Left kidney (tissue), 1 donor: ENCODE measurements at regions not wholly inside any gene's neighbourhood (a gene's known extent, or its start where the extent isn't known, plus 50 kb on each side); places are given as distances from the start of the nearest gene placed in this dataset.
"Not testable (repeated sequence)": the region's sequence is repeated elsewhere in the genome, so short reads cannot be mapped to it uniquely, and the experiment has no call there.

Source experiments
- DNase-seq: peaks from one replicate; pipeline ENCODE4 v3.0.0-alpha.2; 2013

DNA sequence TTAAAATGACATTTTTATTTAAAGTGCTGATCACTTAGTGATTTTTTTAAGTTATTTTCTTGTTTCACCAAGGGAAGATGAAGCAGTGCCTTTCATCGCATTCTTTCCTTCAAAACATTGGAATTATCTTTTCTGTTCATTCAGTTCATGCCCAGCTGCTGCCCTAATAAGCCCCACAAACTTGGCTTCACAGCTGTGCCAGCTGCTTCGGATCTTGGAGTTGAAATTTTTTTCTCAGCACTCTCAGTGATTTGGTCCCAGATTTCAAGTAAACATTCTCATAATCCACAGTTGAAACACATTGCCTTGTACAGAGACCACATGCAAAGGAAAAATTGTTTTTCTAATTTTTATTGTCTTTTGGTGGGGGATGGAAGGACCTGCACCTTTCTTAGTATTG is 353.3 kb upstream of the LRP1B start:
- DNase-seq, result no peak

DNA sequence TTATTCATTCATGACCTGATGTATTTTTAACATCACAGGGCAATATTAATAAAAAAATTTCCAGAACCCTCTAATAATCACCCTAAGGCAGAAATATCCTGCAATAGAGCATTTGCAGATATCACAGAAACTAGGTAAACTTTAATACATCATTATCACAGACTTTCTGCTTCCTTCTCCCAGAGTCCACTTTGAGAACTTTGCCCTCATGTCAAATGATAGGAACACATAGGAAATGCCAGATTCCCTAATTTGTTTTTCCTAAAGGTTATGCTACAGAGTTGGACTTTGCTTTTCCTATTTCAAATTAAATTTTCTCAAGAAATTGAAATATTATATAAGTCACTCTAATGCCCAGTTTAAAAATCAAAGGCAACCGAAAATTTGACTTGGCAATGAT is 352.8 kb upstream of the LRP1B start:
- no peak for DNase-seq

DNA sequence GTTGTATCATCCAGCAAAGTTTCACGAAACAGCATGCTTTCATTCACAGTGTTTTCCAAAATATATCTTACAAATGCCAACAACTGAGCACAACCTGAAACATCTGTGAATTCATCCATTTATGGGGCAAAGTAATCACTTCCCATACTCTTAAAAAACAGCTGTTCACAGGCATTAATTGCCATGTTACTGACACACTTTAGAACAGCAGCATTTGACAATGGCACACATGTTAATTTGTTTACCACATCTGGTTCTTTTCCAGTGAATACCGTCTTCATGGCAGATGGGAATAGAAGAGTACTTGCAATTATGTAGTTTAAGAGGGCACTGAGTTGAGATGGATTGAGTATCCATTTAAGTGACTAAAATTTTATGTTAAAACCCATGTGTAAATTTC is 347.4 kb upstream of the LRP1B start:
- DNase-seq, result no peak

DNA sequence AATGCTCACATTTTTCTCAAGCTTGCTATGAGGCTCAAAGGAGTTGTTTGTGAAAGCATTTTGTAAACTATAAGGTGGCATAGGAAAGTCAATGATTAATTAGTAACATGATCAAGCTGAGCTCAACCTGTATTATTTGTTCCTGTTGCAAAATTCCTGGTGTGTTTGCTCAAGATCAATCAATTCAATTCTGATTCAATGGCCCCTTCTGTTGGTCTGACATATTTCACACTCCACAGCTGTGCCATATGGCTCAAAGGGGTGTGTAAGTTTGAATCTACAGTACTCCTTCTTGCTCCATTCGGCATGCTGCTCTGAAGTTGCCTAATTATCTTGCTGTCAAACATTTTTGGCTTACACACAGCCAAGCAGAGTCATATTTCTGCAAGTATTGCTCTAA is 341.6 kb upstream of the LRP1B start:
- no peak for DNase-seq

DNA sequence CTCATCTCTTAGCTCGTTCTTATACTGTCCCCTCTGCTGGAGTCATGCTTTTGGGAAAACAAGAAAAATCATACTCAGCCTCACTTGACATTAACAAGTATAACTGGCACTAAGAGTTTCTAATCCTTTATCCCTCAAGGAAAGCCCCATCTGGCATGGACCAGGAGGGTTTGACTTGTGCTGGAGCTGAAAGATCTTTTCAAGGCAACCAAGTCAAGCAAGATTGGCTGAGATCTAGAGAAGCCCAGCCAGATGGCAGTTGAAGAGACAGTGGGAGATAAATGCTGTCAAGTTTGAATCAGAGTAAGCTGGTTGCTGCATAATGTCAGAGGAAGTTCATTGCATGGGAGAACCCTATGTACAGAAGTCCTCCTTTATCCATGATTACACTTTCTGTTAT is 336.5 kb upstream of the LRP1B start:
- no peak for DNase-seq

DNA sequence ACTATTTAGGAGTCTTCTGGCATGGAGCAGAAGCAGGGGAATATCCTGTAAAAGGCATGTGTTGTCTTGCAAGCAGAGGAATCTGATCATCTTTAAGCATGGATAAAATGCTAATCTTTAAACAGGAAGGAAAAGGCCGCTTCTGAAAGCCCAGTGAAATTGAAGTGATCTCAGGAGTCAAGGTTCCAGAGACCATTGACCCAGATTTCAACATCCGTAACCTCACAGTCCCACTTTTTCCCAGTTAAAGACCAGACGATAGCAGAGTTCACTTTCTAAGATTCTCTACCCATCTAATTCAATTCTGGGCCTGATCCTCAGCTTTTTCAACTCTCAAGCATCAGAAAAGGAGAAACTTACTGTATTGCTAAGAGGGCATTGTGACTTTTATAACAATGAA is 332.2 kb upstream of the LRP1B start:
- no peak for DNase-seq

DNA sequence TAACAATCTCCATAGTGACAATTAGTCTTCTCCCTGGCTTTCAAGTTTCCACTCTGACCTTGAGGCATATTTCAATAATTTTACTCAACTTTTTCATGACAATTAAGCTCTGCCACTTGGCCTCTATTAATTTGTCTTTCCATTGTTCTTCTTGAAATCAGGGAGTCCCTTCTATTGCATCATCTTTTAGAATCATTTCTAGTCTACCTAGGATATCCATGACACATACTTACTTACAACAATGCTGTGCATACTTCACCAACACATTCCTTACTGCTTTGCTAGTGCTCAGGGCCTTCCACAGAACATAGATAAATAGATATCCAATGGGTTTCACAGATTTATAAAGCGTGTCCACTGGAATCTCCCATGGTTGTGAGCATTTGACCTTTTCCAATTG is 331.5 kb upstream of the LRP1B start:
- no peak for DNase-seq

DNA sequence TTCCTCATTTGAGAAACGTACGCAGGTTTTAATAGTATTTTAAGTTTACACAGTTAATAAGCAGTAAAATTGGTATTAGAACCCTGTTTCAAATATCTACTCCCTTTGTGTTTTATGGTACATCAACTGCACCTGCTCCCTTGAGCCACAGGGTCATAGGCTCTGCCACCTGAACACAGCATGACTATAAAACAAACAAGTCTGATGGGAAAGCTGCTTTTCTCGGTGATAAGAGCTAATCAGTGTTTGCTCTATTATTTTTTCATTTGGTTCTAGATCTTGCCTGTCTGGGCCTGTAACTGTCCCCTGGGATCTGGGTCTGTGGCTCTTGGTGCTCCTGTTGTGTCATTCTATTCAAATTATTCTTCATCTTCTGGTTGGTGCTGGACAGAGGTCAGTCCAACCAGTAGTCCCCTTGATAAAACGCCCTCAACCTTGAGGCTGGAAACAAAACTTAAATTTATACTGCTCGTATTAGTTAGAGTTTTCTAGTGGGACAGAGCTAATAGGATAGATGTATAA is 314.8 kb upstream of the LRP1B start:
- no peak for DNase-seq

DNA sequence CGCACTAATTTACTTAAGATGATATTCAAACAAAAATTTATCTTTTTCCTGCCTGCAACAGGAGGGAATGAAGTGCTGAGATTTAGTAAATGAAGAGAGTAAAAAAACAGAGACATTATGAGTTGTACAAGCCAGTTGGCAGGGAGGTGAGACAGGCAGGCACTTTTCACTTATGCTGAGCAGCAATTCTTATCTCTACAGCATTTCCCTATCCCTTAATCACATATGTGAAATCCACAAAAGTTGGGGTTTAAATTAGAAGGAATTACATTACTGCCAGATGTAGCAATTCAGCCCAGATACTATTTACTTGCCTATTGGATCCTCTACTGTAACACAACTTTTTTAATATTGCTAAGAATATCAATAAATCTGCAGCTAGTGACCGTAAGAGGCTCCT is 314.2 kb upstream of the LRP1B start:
- no peak for DNase-seq

DNA sequence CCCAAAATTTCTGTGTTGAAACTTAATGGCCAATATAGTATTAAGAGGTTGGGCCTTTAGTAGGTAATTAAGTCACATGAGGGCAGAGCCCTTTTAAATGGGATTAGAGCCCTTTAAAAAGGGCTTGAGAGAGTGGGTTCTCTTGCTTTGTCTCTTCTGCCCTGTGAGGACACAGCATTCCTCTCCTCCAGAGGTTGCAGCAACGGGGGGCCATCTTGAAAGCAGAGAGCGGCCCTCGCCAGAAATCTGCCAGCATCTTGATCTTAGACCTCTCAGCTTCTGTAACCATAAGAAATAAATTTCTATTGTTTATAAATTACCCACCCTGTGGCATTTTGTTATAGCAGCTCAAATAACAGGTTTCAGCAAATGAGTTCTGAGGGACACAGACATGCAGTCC is 305.0 kb upstream of the LRP1B start:
- no peak for DNase-seq

DNA sequence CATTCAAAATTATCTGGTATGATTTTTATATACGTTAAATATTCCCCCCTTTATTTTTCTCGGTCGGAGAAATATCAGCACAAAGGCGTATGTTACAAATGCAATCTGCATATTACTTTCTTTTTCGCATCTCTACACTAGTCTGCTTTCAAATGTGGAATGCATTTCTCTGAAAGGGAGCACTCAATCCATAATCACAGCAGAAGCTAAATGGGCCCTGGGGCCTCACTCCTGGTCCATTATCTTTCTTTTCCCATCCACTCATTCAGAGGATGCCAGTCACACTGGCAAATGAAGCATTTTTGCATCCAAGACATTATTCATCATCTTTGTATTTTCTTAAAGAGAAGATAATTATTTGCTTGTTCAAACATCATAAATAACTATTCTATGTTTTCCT is 295.2 kb upstream of the LRP1B start:
- no peak for DNase-seq

DNA sequence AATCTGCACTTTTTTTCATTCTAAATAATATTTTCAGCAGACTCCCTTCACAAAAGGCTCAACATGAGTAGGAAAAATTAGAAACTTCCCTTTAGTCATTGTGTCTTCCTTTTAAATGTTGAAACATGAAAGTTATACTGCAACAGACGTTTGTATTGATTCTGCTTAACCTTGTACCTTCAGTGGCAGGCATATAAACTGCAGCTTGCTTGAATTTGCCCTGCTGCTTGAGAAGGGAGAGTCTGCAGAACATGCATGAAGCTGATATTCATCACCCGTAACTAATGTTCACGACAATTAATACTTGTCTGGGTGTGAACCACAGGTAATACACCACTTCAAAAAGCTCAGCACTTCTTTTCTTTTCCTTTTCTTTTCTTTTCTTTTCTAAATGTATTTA is 294.7 kb upstream of the LRP1B start:
- DNase-seq, result no peak

DNA sequence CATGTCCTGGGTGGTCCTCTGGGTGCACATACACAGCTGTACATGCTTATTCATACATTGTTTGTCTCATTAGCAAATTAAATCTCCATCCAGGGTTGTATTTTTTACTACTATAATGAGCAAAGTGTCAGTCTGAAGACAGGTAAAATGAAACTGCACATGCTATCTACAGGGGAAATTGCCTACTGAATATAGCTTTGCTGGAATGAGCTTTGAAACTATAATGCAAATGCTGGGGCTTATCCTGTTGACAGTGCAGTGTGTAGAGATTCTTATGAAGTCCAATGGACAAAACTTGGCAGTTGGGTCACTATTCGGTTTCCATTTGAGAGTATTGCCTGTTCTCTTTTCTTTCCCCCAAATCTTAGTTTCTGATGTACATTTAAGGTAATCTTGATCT is 292.8 kb upstream of the LRP1B start:
- no peak for DNase-seq

DNA sequence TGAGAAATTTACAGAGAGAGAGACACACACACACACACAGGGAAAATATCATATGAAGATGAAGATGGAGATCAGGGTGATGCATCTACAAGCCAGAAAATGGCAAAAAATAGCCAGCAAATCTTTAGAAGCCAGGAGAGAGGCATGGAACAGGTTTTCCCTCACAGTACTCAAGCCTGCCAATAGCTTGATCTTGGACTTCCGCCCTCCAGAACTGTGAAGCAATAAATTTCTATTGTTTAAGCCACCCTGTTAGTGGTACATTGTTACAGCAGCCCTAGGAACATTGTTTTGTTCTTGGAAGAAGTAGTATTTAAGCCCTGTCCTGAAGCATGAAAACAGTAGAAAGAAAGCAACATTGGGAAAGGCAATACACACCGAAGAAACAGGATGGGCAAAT is 292.0 kb upstream of the LRP1B start:
- DNase-seq, result no peak

DNA sequence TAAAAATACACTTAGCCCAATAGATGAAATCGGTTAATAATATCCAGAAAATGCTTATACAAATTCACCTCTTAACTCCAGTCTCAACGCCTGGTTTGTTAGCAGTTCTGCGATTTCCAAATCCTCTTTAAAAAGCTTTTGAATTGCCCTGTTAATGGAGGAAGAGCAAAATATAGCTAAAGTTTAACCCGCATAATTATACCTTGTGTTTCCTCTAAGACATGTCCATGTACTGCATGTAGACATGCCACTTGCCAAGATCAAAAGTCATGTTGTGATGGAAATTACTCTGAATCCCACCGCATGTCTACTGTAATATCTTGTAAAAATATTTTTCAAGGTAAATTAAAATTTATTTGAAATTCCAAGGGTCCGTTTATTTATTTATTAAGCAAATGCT is 291.2 kb upstream of the LRP1B start:
- DNase-seq, result no peak

DNA sequence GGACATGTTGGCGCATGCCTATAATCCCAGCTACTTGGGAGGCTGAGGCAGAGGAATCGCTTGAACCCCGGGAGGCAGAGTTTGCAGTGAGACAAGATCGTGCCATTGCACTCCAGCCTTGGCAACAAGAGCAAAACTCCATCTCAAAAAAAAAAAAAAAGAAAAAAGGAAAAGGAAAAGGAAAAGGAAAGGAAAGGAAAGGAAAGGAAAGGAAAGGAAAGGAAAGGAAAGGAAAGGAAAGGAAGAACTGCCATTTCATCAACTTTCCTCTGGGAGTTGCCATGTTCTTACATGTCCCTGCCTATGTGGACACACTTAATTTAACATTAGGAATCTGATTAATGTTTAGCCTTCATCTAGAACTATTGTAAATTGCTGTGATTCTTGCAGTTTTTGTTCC is 287.9 kb upstream of the LRP1B start:
- not testable (repeated sequence) for DNase-seq

DNA sequence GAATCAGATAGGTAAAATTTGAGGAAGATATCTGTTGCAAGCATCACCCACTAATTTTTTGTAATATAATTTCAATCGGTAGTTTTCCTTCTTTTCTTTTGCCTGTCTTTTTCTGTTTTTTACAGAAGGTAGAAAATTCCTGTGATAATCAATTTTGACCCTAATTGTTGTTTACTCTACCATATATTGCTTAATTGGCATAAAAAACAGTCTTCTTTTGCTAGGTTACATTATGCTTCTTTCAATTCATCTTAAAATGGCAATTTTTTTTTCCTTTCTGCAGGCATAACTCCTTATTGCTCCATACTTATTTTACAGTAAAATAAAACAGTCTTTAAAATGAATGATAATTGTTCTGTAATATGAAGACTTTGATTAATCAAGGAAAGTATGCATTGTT is 286.2 kb upstream of the LRP1B start:
- no peak for DNase-seq

DNA sequence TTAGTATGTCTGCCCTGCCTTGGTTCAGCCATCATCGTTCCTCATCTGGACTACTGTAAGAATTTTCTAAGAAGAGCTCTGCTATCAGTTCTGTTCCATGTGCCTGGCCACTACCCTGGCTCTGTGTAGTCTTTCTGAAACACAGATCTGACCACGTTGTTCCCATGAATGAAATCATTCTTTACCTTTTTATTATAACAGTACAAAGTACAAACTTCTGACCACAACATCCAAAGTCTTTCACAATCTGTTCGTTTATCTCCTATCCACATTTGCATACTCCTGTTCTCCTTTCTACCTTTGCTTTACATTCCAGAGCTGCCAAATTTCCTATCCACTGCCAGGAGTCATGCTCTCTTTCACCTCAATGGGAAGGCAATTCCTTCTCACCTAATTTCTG is 284.6 kb upstream of the LRP1B start:
- no peak for DNase-seq

DNA sequence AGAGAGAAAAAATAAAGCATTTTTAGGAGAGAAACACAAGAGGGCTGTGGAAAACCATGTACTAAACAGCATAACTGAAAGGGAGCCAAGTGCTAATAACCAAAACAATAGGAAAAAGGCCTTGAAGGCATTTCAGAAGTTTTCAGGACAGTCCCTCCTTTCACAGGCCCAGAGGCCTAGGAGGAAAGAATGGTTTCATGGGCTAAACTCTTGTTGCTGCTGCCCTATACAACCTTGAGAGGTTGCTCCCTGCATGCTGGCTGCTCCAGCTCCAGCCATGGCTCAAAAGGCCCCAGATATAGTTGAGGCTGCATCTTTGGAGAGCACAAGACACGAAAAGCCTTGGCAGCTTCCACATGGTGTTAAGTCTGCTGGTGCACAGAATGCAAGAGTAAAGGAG is 267.4 kb upstream of the LRP1B start:
- DNase-seq, result no peak

DNA sequence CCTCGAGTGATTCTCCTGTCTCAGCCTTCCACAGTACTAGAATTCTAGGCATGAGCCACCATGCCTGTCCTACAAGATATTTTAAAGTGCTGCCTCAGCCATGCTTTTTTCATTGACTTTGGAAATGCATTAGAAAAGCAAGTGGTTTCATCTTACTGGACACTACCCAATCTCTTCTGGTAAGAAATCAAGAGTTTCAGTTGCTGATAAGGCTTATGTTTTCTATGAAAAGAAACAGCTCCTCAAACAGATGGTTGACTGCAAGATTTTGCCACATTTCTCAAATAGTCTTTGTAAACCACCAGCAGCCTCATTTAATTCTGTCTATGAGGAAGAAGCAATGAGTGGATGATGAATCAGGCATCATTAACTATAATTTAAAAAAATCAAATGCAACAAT is 264.5 kb upstream of the LRP1B start:
- no peak for DNase-seq

DNA sequence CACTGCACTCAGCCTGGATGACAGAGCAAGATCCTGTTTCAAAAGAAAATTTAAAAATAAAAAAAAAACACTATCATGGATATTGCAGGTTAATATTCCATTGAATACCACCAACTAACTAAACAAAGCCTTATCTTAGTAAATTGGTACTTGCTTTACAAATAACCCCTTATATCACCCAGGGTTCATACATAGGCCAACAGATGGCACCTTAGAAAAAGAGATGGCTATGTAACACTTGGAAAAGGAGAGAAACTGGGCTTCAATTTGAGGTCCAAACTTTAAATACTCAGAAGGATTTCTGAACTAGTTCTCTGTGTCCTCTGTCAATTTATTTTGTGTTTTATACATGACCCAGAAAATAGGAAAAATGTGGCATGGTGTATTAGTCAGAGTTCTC is 249.6 kb upstream of the LRP1B start:
- DNase-seq, result no peak

DNA sequence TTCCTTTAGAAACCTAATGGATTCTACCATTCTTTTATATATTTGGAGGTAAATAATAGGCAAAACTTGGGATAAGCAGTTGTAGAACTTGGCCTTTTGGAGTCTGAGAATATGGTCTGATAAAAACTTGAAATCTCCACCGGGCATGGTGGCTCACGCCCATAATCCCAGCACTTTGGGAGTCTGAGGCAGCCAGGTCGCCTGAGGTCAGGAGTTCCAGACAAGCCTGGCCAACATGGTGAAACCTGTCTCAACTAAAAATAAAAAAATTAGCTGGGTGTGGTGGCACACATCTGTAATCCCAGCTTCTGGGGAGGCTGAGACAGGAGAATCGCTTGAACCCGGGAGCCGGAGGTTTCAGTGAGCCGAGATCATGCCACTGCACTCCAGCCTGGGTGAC is 231.3 kb upstream of the LRP1B start:
- DNase-seq, result not testable (repeated sequence)

DNA sequence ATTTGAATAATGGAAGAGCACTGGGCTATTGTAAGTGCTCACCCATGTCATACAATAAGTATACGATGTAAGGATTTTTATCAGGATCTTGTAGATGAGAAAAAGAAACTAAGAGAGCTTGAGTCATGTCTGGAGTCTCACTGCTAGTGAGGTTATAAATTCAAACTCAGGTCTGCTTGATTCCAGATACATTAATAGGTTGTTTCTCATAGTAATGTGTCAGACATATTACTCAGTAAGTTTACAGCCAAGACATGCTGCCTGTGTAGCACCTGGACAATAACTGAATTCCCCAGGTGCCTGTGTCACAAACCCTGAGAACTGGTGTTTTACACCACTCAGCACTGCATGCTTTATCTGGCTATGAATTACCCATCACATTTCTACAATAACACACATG is 216.9 kb upstream of the LRP1B start:
- no peak for DNase-seq

DNA sequence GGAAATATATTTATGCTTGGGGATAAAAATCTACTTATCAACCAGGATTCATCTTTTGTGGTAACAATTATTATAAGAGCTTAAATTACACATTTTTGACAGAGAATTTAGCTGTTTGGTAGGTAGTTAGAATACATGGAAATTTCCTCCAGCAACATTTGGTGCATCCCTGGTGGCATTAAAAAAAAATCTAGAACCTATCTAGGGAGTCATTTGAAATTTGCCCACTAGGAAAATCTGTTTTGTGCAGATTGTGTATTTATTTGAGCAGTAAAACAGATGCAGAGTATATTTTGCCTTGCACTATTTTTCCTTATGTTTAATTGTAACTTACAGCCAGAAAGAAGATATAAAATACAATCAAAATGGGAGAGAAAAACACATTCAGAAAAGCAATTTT is 208.4 kb upstream of the LRP1B start:
- no peak for DNase-seq

DNA sequence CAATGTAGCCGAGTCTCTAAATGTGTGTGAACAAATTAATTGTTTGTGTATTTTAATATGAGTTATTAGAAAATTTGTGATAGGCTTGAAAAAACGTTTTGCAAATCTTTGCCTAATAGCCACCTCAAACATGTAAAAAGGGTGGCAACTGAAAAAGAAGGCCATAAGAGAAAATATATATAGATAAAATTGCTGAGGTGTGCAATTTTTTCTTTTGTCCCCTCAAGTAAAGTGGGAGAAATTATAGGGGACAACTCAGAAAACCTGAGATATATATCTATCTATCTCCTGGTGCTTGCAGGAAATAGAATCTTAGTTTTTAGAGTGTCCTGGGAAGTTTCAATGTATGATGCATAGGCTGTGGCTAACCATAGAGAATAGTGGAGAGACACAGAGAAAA is 201.4 kb upstream of the LRP1B start:
- DNase-seq, result no peak

DNA sequence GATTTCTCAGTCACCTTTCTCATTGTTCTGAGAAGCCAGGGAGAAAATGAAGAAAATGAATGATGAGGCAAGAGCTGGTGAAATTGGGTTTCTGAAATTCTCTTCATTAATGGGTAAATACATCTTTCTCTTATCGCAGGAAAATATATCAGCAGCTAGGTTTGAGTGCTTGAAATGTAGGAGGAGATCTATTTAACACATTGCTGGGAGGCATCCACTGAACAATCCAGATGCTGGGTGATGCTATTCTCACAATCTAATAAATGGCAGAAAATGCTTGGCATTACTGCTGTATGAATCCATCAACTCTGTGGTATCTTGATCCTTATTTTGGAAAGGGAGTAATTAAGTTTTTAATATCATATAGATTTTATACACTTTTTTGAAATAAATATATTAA is 199.6 kb upstream of the LRP1B start:
- no peak for DNase-seq
